HG02885 (cell line): ENCODE measurements at regions not wholly inside any gene's neighbourhood (a gene's known extent, or its start where the extent isn't known, plus 50 kb on each side); places are given as distances from the start of the nearest gene placed in this dataset.
"Not testable (repeated sequence)": the region's sequence is repeated elsewhere in the genome, so short reads cannot be mapped to it uniquely, and the experiment has no call there.

Source experiments
- ATAC-seq: cut with Tn5 transposase; IDR thresholded peaks from one replicate; pipeline ENCODE4 v1.9.1; 2021; ENCODE audit warnings: mild to moderate bottlenecking; ENCODE audit not compliant: unreplicated experiment, poor library complexity

GRCh38 chr9:39559384-39559783, 203.9 kb downstream of the SPATA31A1 start:
- ATAC-seq = not testable (repeated sequence)

- ATAC-seq = not testable (repeated sequence)
Measured at GRCh38 chr9:39566782-39567181, 211.3 kb downstream of the SPATA31A1 start.

GRCh38 chr9:39567396-39567795, 211.9 kb downstream of the SPATA31A1 start:
- not testable (repeated sequence) for ATAC-seq

GRCh38 chr9:39568900-39569299, 213.4 kb downstream of the SPATA31A1 start:
- not testable (repeated sequence) for ATAC-seq

- not testable (repeated sequence) for ATAC-seq
Measured at GRCh38 chr9:39573024-39574022, 217.9 kb downstream of the SPATA31A1 start.

GRCh38 chr9:39579000-39579399, 223.5 kb downstream of the SPATA31A1 start:
- not testable (repeated sequence) for ATAC-seq

GRCh38 chr9:39581296-39581695, 225.8 kb downstream of the SPATA31A1 start:
- not testable (repeated sequence) for ATAC-seq

- ATAC-seq = not testable (repeated sequence)
Measured at GRCh38 chr9:39582677-39583412, 227.4 kb downstream of the SPATA31A1 start.

GRCh38 chr9:39583413-39583747, 227.9 kb downstream of the SPATA31A1 start:
- ATAC-seq = not testable (repeated sequence)

- not testable (repeated sequence) for ATAC-seq
Measured at GRCh38 chr9:39585233-39585632, 229.8 kb downstream of the SPATA31A1 start.

- ATAC-seq = no peak
Measured at GRCh38 chr9:39587844-39588499, 232.5 kb downstream of the SPATA31A1 start.

- no peak for ATAC-seq
Measured at GRCh38 chr9:39588500-39589137, 233.2 kb downstream of the SPATA31A1 start.

- not testable (repeated sequence) for ATAC-seq
Measured at GRCh38 chr9:39604089-39604488, 248.6 kb downstream of the SPATA31A1 start.

GRCh38 chr9:39611449-39612231, 256.2 kb downstream of the SPATA31A1 start:
- peak; percentile 98 for ATAC-seq

GRCh38 chr9:39616480-39616879, 261.0 kb downstream of the SPATA31A1 start:
- ATAC-seq = not testable (repeated sequence)

- not testable (repeated sequence) for ATAC-seq
Measured at GRCh38 chr9:39624048-39624447, 268.6 kb downstream of the SPATA31A1 start.

GRCh38 chr9:39632071-39632470, 276.6 kb downstream of the SPATA31A1 start:
- not testable (repeated sequence) for ATAC-seq

- ATAC-seq = not testable (repeated sequence)
Measured at GRCh38 chr9:39649029-39649428, 293.6 kb downstream of the SPATA31A1 start.

- ATAC-seq = peak; percentile 84
Measured at GRCh38 chr9:39656960-39657603, 301.6 kb downstream of the SPATA31A1 start.
